Endothelial cell (in vitro differentiated cells): ENCODE measurements at regions not wholly inside any gene's neighbourhood (a gene's known extent, or its start where the extent isn't known, plus 50 kb on each side); places are given as distances from the start of the nearest gene placed in this dataset.

Experiments
- DNase-seq: peaks from one replicate; pipeline ENCODE4 v3.0.0; 2021; ENCODE audit warnings: low spot score
- H3K27ac Mint-ChIP-seq: one replicate; pipeline ENCODE4 v1.8.0; 2021; ENCODE audit warnings: mixed read lengths, inconsistent platforms; ENCODE audit not compliant: unreplicated experiment
- H3K27me3 Mint-ChIP-seq: one replicate; pipeline ENCODE4 v1.8.0; 2021; ENCODE audit warnings: mild to moderate bottlenecking, moderate library complexity, mixed read lengths, inconsistent platforms; ENCODE audit not compliant: unreplicated experiment
- H3K36me3 Mint-ChIP-seq: one replicate; pipeline ENCODE4 v1.8.0; 2021; ENCODE audit warnings: mild to moderate bottlenecking, low read depth, mixed read lengths, inconsistent platforms; ENCODE audit not compliant: unreplicated experiment
- H3K4me1 Mint-ChIP-seq: one replicate; pipeline ENCODE4 v1.8.0; 2021; ENCODE audit warnings: mild to moderate bottlenecking, mixed read lengths, inconsistent platforms; ENCODE audit not compliant: unreplicated experiment
- H3K4me3 Mint-ChIP-seq: one replicate; pipeline ENCODE4 v1.8.0; 2021; ENCODE audit warnings: mild to moderate bottlenecking, mixed read lengths, inconsistent platforms; ENCODE audit not compliant: unreplicated experiment
- H3K9me3 Mint-ChIP-seq: one replicate; pipeline ENCODE4 v1.8.0; 2021; ENCODE audit warnings: mixed read lengths, inconsistent platforms; ENCODE audit not compliant: unreplicated experiment
- CTCF ChIP-seq: fragments of 200-600 bp; sonication (generic); IDR thresholded peaks from one replicate; pipeline ENCODE4 v1.5.0; 2021; ENCODE audit warnings: antibody characterized with exemption; ENCODE audit not compliant: unreplicated experiment

DNA sequence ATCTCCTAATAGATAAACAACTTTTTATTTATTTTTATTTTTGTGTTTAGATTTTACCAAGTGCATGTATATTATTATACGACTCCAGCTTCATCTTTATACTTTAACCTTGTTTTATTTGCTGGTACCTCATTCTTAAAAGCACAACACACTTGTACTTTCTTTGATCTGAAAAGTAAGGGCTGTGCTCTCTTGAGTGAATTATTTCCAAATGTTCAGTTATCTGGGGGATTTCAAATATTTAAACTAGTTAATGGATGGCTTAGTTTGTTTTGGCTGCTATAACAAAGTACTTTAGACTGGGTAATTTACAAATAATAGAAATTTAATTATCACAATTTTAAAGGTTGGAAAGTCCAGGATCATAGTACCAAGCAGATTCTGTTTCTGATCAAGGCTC, 1148.2 kb upstream of the PCDH9 start:
- Mint-ChIP-seq H3K36me3 (no peaks in the 10 kb centered on the region), H3K27ac (no peak overlapping the region), H3K27me3 (no peaks in the 10 kb centered on the region)

DNA sequence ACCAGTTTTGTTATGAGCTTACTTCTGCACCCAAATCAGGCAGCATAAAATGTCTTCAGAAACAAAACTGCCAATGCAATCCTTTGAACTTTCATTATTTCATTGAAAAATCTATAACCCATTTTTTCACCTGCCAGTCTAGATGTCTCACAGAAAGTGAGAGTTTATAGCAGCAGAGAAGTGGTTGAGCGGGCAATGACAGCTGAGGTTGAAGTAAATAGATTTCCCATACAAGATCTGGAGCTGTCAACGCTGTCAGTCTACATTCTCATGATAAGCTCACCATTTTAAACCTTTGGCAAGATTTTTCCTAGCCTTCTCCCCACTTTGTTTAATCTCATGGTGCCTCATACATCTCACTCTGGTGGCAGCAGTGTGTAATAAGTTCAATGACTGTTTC, 1144.9 kb upstream of the PCDH9 start:
- H3K27me3 Mint-ChIP-seq = no peaks in the 10 kb centered on the region
- no peaks in the 10 kb centered on the region for H3K4me1 Mint-ChIP-seq
- no peak overlapping the region for H3K4me3 Mint-ChIP-seq
- DNase-seq = no peak
- no peaks in the 10 kb centered on the region for H3K9me3 Mint-ChIP-seq
- no peaks in the 10 kb centered on the region for H3K36me3 Mint-ChIP-seq
- H3K27ac Mint-ChIP-seq = no peak overlapping the region
- TF ChIP-seq CTCF = no peak

More for the DNA sequence above, 1148.2 kb upstream of the PCDH9 start:
- no peaks in the 10 kb centered on the region for H3K4me1 Mint-ChIP-seq
- DNase-seq = no peak
- H3K4me3 Mint-ChIP-seq = no peak overlapping the region
- no peaks in the 10 kb centered on the region for H3K9me3 Mint-ChIP-seq
- TF ChIP-seq CTCF = no peak

GRCh38 chr13:68369739-68370138, 1139.6 kb upstream of the PCDH9 start:
- DNase-seq = no peak

GRCh38 chr13:68368922-68369321, 1138.8 kb upstream of the PCDH9 start:
- H3K4me1 Mint-ChIP-seq = peaks cover 5% of the 10 kb centered on the region
- no peak for DNase-seq
- no peaks in the 10 kb centered on the region for H3K36me3 Mint-ChIP-seq
- H3K9me3 Mint-ChIP-seq = no peaks in the 10 kb centered on the region
- H3K27ac Mint-ChIP-seq = no peak overlapping the region
- peaks cover 1% of the 10 kb centered on the region for H3K27me3 Mint-ChIP-seq
- H3K4me3 Mint-ChIP-seq = no peak overlapping the region
- TF ChIP-seq CTCF = no peak

More at GRCh38 chr13:68369739-68370138, 1139.6 kb upstream of the PCDH9 start:
- Mint-ChIP-seq H3K36me3 (no peaks in the 10 kb centered on the region), H3K9me3 (no peaks in the 10 kb centered on the region), H3K27me3 (peaks cover 1% of the 10 kb centered on the region), H3K27ac (no peak overlapping the region), H3K4me1 (peaks cover 5% of the 10 kb centered on the region), H3K4me3 (no peak overlapping the region)
- TF ChIP-seq CTCF = no peak

GRCh38 chr13:68359105-68359504, 1129.0 kb upstream of the PCDH9 start:
- no peaks in the 10 kb centered on the region for H3K27me3 Mint-ChIP-seq
- H3K36me3 Mint-ChIP-seq = no peaks in the 10 kb centered on the region
- TF ChIP-seq CTCF = no peak
- H3K4me1 Mint-ChIP-seq = no peaks in the 10 kb centered on the region
- H3K4me3 Mint-ChIP-seq = no peak overlapping the region
- no peaks in the 10 kb centered on the region for H3K9me3 Mint-ChIP-seq
- no peak for DNase-seq
- no peak overlapping the region for H3K27ac Mint-ChIP-seq
